ENCODE measurements at regions not wholly inside any gene's neighbourhood (a gene's known extent, or its start where the extent isn't known, plus 50 kb on each side); places are given as distances from the start of the nearest gene placed in this dataset.

GRCh38 chr21:25406887-25407579 is 200.2 kb downstream of the MRPL39 start:
- Histone ChIP-seq H4K20me1 (ENCODE audit: insufficient read depth, low read length, poor library complexity, severe bottlenecking) (no peaks in the 10 kb centered on the region), H3F3A (ENCODE audit: low read depth) (no peaks in the 10 kb centered on the region), H3K27me3 (ENCODE audit: insufficient read depth, low read length, poor library complexity, severe bottlenecking) (no peaks in the 10 kb centered on the region), H3K4me3 (ENCODE audit: low read length, poor library complexity, severe bottlenecking) (no peak overlapping the region), H3K79me2 (ENCODE audit: insufficient read depth, low read length) (no peaks in the 10 kb centered on the region), H3K9me3 (ENCODE audit: insufficient read depth, low read depth, low read length) (no peaks in the 10 kb centered on the region), H3K4me2 (ENCODE audit: low read depth, low read length, poor library complexity, severe bottlenecking) (no peak overlapping the region), H3K36me3 (ENCODE audit: insufficient read depth, low read length) (no peaks in the 10 kb centered on the region), H2AFZ (ENCODE audit: low read length) (no peak overlapping the region), H3K9me2 (replicated peaks; ENCODE audit: low read depth, low read length) (no peaks in the 10 kb centered on the region), H3K9ac (ENCODE audit: low read depth, low read length, poor library complexity, severe bottlenecking) (no peak overlapping the region), H3K4me1 (ENCODE audit: insufficient read depth, low read length, poor library complexity, severe bottlenecking) (peaks cover 9% of the 10 kb centered on the region)
- TF ChIP-seq EZH2phosphoT487 (IDR thresholded peaks at IDR 0.05; ENCODE audit: borderline replicate concordance) (no peak), CTCF (conservative IDR thresholded peaks at IDR 0.05; ENCODE audit: low read length) (no peak)

- no peak overlapping the region for H3K4me3 ChIP-seq (ENCODE audit: low read length, poor library complexity, severe bottlenecking)
- no peaks in the 10 kb centered on the region for H3K27me3 ChIP-seq (ENCODE audit: insufficient read depth, low read length, poor library complexity, severe bottlenecking)
- no peaks in the 10 kb centered on the region for H3K9me2 ChIP-seq (replicated peaks; ENCODE audit: low read depth, low read length)
- no peaks in the 10 kb centered on the region for H3K79me2 ChIP-seq (ENCODE audit: insufficient read depth, low read length)
- H3K4me1 ChIP-seq (ENCODE audit: insufficient read depth, low read length, poor library complexity, severe bottlenecking), result peaks cover 9% of the 10 kb centered on the region
- no peaks in the 10 kb centered on the region for H3K36me3 ChIP-seq (ENCODE audit: insufficient read depth, low read length)
- no peak for TF ChIP-seq CTCF (conservative IDR thresholded peaks at IDR 0.05; ENCODE audit: low read length)
- TF ChIP-seq EZH2phosphoT487 (IDR thresholded peaks at IDR 0.05; ENCODE audit: borderline replicate concordance), result no peak
- H3K9ac ChIP-seq (ENCODE audit: low read depth, low read length, poor library complexity, severe bottlenecking), result no peak overlapping the region
- no peaks in the 10 kb centered on the region for H4K20me1 ChIP-seq (ENCODE audit: insufficient read depth, low read length, poor library complexity, severe bottlenecking)
- no peak overlapping the region for H3K4me2 ChIP-seq (ENCODE audit: low read depth, low read length, poor library complexity, severe bottlenecking)
- no peak overlapping the region for H2AFZ ChIP-seq (ENCODE audit: low read length)
- H3F3A ChIP-seq (ENCODE audit: low read depth), result no peaks in the 10 kb centered on the region
- no peaks in the 10 kb centered on the region for H3K9me3 ChIP-seq (ENCODE audit: insufficient read depth, low read depth, low read length)
Measured at GRCh38 chr21:25405984-25406383, 201.3 kb downstream of the MRPL39 start.

DNA sequence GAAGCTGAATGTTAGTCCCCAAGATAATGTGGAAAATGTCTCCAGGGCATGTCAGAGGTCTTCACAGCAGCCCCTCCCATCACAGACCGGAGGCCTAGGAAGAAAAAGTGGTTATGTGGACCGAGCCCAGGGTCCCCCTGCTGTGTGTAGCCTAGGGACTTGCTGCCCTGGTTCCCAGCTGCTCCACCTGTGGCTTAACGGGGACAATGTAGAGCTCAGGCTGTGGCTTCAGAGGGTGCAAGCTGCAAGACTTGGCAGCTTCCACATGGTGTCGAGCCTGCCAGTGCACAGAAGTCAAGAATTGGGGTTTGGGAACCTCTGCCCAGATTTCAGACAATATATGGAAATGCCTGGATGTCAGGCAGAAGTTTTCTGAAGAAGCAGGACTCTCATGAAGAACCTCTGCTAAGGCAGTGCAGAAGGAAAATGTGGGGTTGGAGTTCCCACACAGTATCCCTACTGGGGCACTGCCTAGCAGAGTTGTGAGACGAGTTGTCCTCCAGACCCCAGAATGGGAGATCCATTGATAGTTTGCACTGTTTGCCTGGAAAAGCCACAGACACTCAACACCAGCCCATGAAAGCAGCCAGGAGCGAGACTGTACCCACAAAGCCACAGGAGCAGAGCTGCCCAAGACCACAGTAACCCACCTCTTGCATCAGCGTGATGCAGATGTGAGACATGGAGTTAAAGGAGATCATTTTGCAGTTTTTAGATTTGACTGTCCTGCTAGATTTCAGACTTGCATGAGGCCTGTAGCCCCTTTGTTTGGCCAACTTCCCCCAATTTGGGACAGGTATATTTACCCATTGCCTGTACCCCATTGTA is 204.9 kb downstream of the MRPL39 start:
- Histone ChIP-seq H3K4me2 (ENCODE audit: low read depth, low read length, poor library complexity, severe bottlenecking) (no peak overlapping the region), H3K27me3 (ENCODE audit: insufficient read depth, low read length, poor library complexity, severe bottlenecking) (no peaks in the 10 kb centered on the region), H3K4me3 (ENCODE audit: low read length, poor library complexity, severe bottlenecking) (no peak overlapping the region), H3K9ac (ENCODE audit: low read depth, low read length, poor library complexity, severe bottlenecking) (no peak overlapping the region), H4K20me1 (ENCODE audit: insufficient read depth, low read length, poor library complexity, severe bottlenecking) (no peaks in the 10 kb centered on the region), H3K4me1 (ENCODE audit: insufficient read depth, low read length, poor library complexity, severe bottlenecking) (no peaks in the 10 kb centered on the region), H3K36me3 (ENCODE audit: insufficient read depth, low read length) (no peaks in the 10 kb centered on the region), H3F3A (ENCODE audit: low read depth) (no peaks in the 10 kb centered on the region), H3K9me3 (ENCODE audit: insufficient read depth, low read depth, low read length) (no peaks in the 10 kb centered on the region), H3K9me2 (replicated peaks; ENCODE audit: low read depth, low read length) (no peaks in the 10 kb centered on the region), H3K79me2 (ENCODE audit: insufficient read depth, low read length) (no peaks in the 10 kb centered on the region), H2AFZ (ENCODE audit: low read length) (no peak overlapping the region)
- TF ChIP-seq EZH2phosphoT487 (IDR thresholded peaks at IDR 0.05; ENCODE audit: borderline replicate concordance) (no peak), CTCF (conservative IDR thresholded peaks at IDR 0.05; ENCODE audit: low read length) (no peak)

Measured in Loucy (cell line).